Testis (tissue), 2 donors: ENCODE measurements at regions not wholly inside any gene's neighbourhood (a gene's known extent, or its start where the extent isn't known, plus 50 kb on each side); places are given as distances from the start of the nearest gene placed in this dataset.

Experiments used
- DNase-seq: peaks from one replicate; pipeline ENCODE4 v3.0.0-alpha.2; 2019
- H3K27ac ChIP-seq, 2 donors: fragments of 200-600 bp; sonication (generic); one replicate each; pipeline ENCODE4 v1.5.1; 2019
- H3K27me3 ChIP-seq: fragments of 200-600 bp; sonication (generic); one replicate; pipeline ENCODE4 v1.5.1; 2019
- H3K36me3 ChIP-seq: fragments of 200-600 bp; sonication (generic); one replicate; pipeline ENCODE4 v1.5.1; 2017; ENCODE audit warnings: low read depth; ENCODE audit errors: missing control alignments
- H3K4me1 ChIP-seq: fragments of 200-600 bp; sonication (generic); one replicate; pipeline ENCODE4 v1.5.1; 2019
- H3K4me3 ChIP-seq, 2 donors: fragments of 200-600 bp; sonication (generic); one replicate each; pipeline ENCODE4 v1.5.1; 2017 to 2019
- H3K9me3 ChIP-seq: fragments of 200-600 bp; sonication (generic); one replicate; pipeline ENCODE4 v1.5.1; 2017
- CTCF ChIP-seq, 3 experiments: fragments of 450-650 bp in 2 of 3; fragments of 200-600 bp in 1 of 3; sonication (generic) in 1 of 3; IDR thresholded peaks; one replicate each; pipeline ENCODE4 v1.5.1; 2016 to 2019; ENCODE audit warnings: antibody characterized with exemption in 3 of 3, mild to moderate bottlenecking in 2 of 3, moderate library complexity in 1 of 3
- POLR2A ChIP-seq: fragments of 450-650 bp; IDR thresholded peaks from one replicate; pipeline ENCODE4 v1.6.1; 2017; ENCODE audit warnings: antibody characterized with exemption, mild to moderate bottlenecking, moderate library complexity
- WGBS, 2 donors: methylation state at CpG; one replicate each; pipeline ENCODE4 v1.1.5; 2018; 5-methylcytosine and 5-hydroxymethylcytosine counted together
- intact Hi-C: fragments of 100-400 bp; cut with DNase I; formaldehyde crosslinking; loops from one replicate; pipeline ENCODE4 v1.15.1; 2023; ENCODE audit warnings: low total_unique reads

GRCh38 chr9:38337706-38338264 is 54.7 kb upstream of the ALDH1B1 start:
- WGBS, 2 donors = 82 to 89% methylated on average over 9 of the region's 9 CpGs
- Histone ChIP-seq H3K4me3 (no peak overlapping the region), H3K27me3 (no peaks in the 10 kb centered on the region), H3K27ac (no peak overlapping the region), H3K9me3 (no peaks in the 10 kb centered on the region), H3K36me3 (no peaks in the 10 kb centered on the region), H3K4me1 (no peaks in the 10 kb centered on the region)
- intact Hi-C loops = no loop called here
- TF ChIP-seq POLR2A (no peak), CTCF (IDR thresholded peaks at IDR 0.05) (no peak)
- no peak for DNase-seq

- Histone ChIP-seq H3K36me3 (no peaks in the 10 kb centered on the region), H3K27me3 (no peaks in the 10 kb centered on the region), H3K4me1 (no peaks in the 10 kb centered on the region), H3K4me3 (no peak overlapping the region), H3K9me3 (no peaks in the 10 kb centered on the region), H3K27ac (no peak overlapping the region)
- 54 to 77% methylated on average over 7 of the region's 7 CpGs for WGBS, 2 donors
- intact Hi-C loops = no loop called here
- no peak for TF ChIP-seq CTCF (IDR thresholded peaks at IDR 0.05)
- no peak for TF ChIP-seq POLR2A
- DNase-seq = no peak
These were observed 55.3 kb upstream of the ALDH1B1 start for GRCh38 chr9:38337181-38337580.

GRCh38 chr9:38336341-38336740 is 56.2 kb upstream of the ALDH1B1 start:
- TF ChIP-seq POLR2A (no peak), CTCF (IDR thresholded peaks at IDR 0.05) (no peak)
- H3K4me1 ChIP-seq = no peaks in the 10 kb centered on the region
- no peaks in the 10 kb centered on the region for H3K36me3 ChIP-seq
- no peaks in the 10 kb centered on the region for H3K27me3 ChIP-seq
- intact Hi-C loops = no loop called here
- no peak overlapping the region for H3K27ac ChIP-seq
- H3K9me3 ChIP-seq = no peaks in the 10 kb centered on the region
- no peak overlapping the region for H3K4me3 ChIP-seq
- WGBS, 2 donors = 77 to 81% methylated on average over 5 to 8 of the region's 8 CpGs
- DNase-seq = no peak

- Histone ChIP-seq H3K36me3 (no peaks in the 10 kb centered on the region), H3K27ac (no peak overlapping the region), H3K4me1 (no peaks in the 10 kb centered on the region), H3K9me3 (no peaks in the 10 kb centered on the region), H3K4me3 (no peak overlapping the region), H3K27me3 (no peaks in the 10 kb centered on the region)
- no peak for TF ChIP-seq CTCF (IDR thresholded peaks at IDR 0.05)
- no peak for TF ChIP-seq POLR2A
- 93 to 100% methylated on average over 1 of the region's 1 CpG for WGBS, 2 donors
- DNase-seq = no peak
- intact Hi-C loops = no loop called here
These were observed 56.8 kb upstream of the ALDH1B1 start for GRCh38 chr9:38335686-38336085.

- Histone ChIP-seq H3K27ac (no peak overlapping the region), H3K36me3 (no peaks in the 10 kb centered on the region), H3K27me3 (no peaks in the 10 kb centered on the region), H3K4me1 (no peaks in the 10 kb centered on the region), H3K9me3 (no peaks in the 10 kb centered on the region), H3K4me3 (no peak overlapping the region)
- DNase-seq = no peak
- TF ChIP-seq CTCF (IDR thresholded peaks at IDR 0.05) (peak in 1 of 3 experiments; percentile 23), POLR2A (no peak)
- 64 to 82% methylated on average over 3 of the region's 3 CpGs for WGBS, 2 donors
- intact Hi-C loops = no loop called here
These were observed 58.3 kb upstream of the ALDH1B1 start for GRCh38 chr9:38334234-38334633.
